ENCODE measurements at regions not wholly inside any gene's neighbourhood (a gene's known extent, or its start where the extent isn't known, plus 50 kb on each side); places are given as distances from the start of the nearest gene placed in this dataset.

- DNase-seq = no peak
- Histone ChIP-seq H3K9ac (ENCODE audit: low read length in 3 of 3) (no peak overlapping the region), H3K27ac (ENCODE audit: low read depth in 2 of 2, low read length in 2 of 2) (no peak overlapping the region), H3K36me3 (ENCODE audit: control insufficient read depth in 2 of 3, insufficient read depth in 3 of 3, low read length in 3 of 3) (no peaks in the 10 kb centered on the region), H3K9me3 (ENCODE audit: control insufficient read depth in 2 of 3, insufficient read depth in 1 of 3, low read length in 3 of 3) (no peaks in the 10 kb centered on the region), H3K4me1 (ENCODE audit: control insufficient read depth in 2 of 3, insufficient read depth in 2 of 3, low read depth in 1 of 3, low read length in 3 of 3) (no peaks in the 10 kb centered on the region), H3K4me3 (ENCODE audit: low read length in 3 of 3) (no peak overlapping the region), H3K27me3 (ENCODE audit: control insufficient read depth, insufficient read depth, low read length) (no peaks in the 10 kb centered on the region)
- TF ChIP-seq CTCF (IDR thresholded peaks at IDR 0.05; ENCODE audit: borderline replicate concordance, extremely low read depth, insufficient read depth) = no peak
- FAIRE-seq = no peak
- intact Hi-C loops (cut with DNase I) = no loop called here
These were observed 54.5 kb upstream of the DCBLD2 start for GRCh38 chr3:98956008-98956407.

- Histone ChIP-seq H3K27ac (ENCODE audit: low read depth in 2 of 2, low read length in 2 of 2) (no peak overlapping the region), H3K36me3 (ENCODE audit: control insufficient read depth in 2 of 3, insufficient read depth in 3 of 3, low read length in 3 of 3) (no peaks in the 10 kb centered on the region), H3K4me1 (ENCODE audit: control insufficient read depth in 2 of 3, insufficient read depth in 2 of 3, low read depth in 1 of 3, low read length in 3 of 3) (no peaks in the 10 kb centered on the region), H3K9me3 (ENCODE audit: control insufficient read depth in 2 of 3, insufficient read depth in 1 of 3, low read length in 3 of 3) (no peaks in the 10 kb centered on the region), H3K4me3 (ENCODE audit: low read length in 3 of 3) (no peak overlapping the region), H3K27me3 (ENCODE audit: control insufficient read depth, insufficient read depth, low read length) (no peaks in the 10 kb centered on the region), H3K9ac (ENCODE audit: low read length in 3 of 3) (no peak overlapping the region)
- TF ChIP-seq CTCF (IDR thresholded peaks at IDR 0.05; ENCODE audit: borderline replicate concordance, extremely low read depth, insufficient read depth) = no peak
- FAIRE-seq (no peak), DNase-seq (no peak)
- intact Hi-C loops (cut with DNase I) = no loop called here
These were observed 53.5 kb upstream of the DCBLD2 start for GRCh38 chr3:98954791-98955604.

GRCh38 chr3:98954242-98954641 is 52.7 kb upstream of the DCBLD2 start:
- Histone ChIP-seq H3K36me3 (ENCODE audit: control insufficient read depth in 2 of 3, insufficient read depth in 3 of 3, low read length in 3 of 3) (no peaks in the 10 kb centered on the region), H3K9me3 (ENCODE audit: control insufficient read depth in 2 of 3, insufficient read depth in 1 of 3, low read length in 3 of 3) (no peaks in the 10 kb centered on the region), H3K27ac (ENCODE audit: low read depth in 2 of 2, low read length in 2 of 2) (no peak overlapping the region), H3K4me3 (ENCODE audit: low read length in 3 of 3) (no peak overlapping the region), H3K9ac (ENCODE audit: low read length in 3 of 3) (no peak overlapping the region), H3K27me3 (ENCODE audit: control insufficient read depth, insufficient read depth, low read length) (no peaks in the 10 kb centered on the region), H3K4me1 (ENCODE audit: control insufficient read depth in 2 of 3, insufficient read depth in 2 of 3, low read depth in 1 of 3, low read length in 3 of 3) (no peaks in the 10 kb centered on the region)
- intact Hi-C loops (cut with DNase I) = no loop called here
- FAIRE-seq (no peak), DNase-seq (no peak)
- TF ChIP-seq CTCF (IDR thresholded peaks at IDR 0.05; ENCODE audit: borderline replicate concordance, extremely low read depth, insufficient read depth) = no peak

All from kidney (tissue), 13 donors.